ENCODE measurements at regions not wholly inside any gene's neighbourhood (a gene's known extent, or its start where the extent isn't known, plus 50 kb on each side); places are given as distances from the start of the nearest gene placed in this dataset.

- no peak for ATAC-seq
- H3K36me3 ChIP-seq: no peaks in the 10 kb centered on the region
- H3K4me3 ChIP-seq: no peak overlapping the region
- peaks cover 0 to 18% (median 4%) of the 10 kb centered on the region in 3 donors for H3K4me1 ChIP-seq
- peaks cover 19% of the 10 kb centered on the region for H3K27me3 ChIP-seq
- H3K9me3 ChIP-seq: no peaks in the 10 kb centered on the region
- TF ChIP-seq EP300 (IDR thresholded peaks at IDR 0.05): no peak
- no peak overlapping the region for H3K27ac ChIP-seq
- WGBS, 2 donors (ENCODE audit: low coverage in 1 of 2): 80 to 90% methylated on average over 3 of the region's 3 CpGs
Observed at GRCh38 chr3:71906976-71907375, 122.0 kb upstream of the PROK2 start.

GRCh38 chr3:71905426-71905825 lies 120.5 kb upstream of the PROK2 start:
- WGBS, 2 donors (ENCODE audit: low coverage in 1 of 2): 76 to 100% methylated on average over 2 of the region's 5 CpGs
- no peak for ATAC-seq
- Histone ChIP-seq H3K4me1 (peaks cover 0 to 18% (median 4%) of the 10 kb centered on the region in 3 donors), H3K4me3 (no peak overlapping the region), H3K27me3 (peaks cover 19% of the 10 kb centered on the region), H3K36me3 (no peaks in the 10 kb centered on the region), H3K9me3 (no peaks in the 10 kb centered on the region), H3K27ac (no peak overlapping the region)
- TF ChIP-seq POLR2A (IDR thresholded peaks at IDR 0.05) (no peak), CTCF (IDR thresholded peaks at IDR 0.05) (no peak), POLR2AphosphoS5 (IDR thresholded peaks at IDR 0.05) (no peak), EP300 (IDR thresholded peaks at IDR 0.05) (no peak)

- Histone ChIP-seq H3K4me3 (no peak overlapping the region), H3K27ac (no peak overlapping the region), H3K4me1 (peaks cover 0 to 18% (median 4%) of the 10 kb centered on the region in 3 donors), H3K27me3 (peaks cover 16% of the 10 kb centered on the region), H3K9me3 (no peaks in the 10 kb centered on the region), H3K36me3 (no peaks in the 10 kb centered on the region)
- TF ChIP-seq CTCF (IDR thresholded peaks at IDR 0.05) (no peak), EP300 (IDR thresholded peaks at IDR 0.05) (no peak), POLR2AphosphoS5 (IDR thresholded peaks at IDR 0.05) (no peak), POLR2A (IDR thresholded peaks at IDR 0.05) (no peak)
- 92 to 100% methylated on average over 1 to 6 of the region's 6 CpGs for WGBS, 2 donors (ENCODE audit: low coverage in 1 of 2)
- no peak for ATAC-seq
Observed at GRCh38 chr3:71903936-71904335, 119.0 kb upstream of the PROK2 start.

- Histone ChIP-seq H3K27me3 (peaks cover 7% of the 10 kb centered on the region), H3K4me1 (peaks cover 0 to 14% (median 4%) of the 10 kb centered on the region in 3 donors), H3K27ac (no peak overlapping the region), H3K9me3 (no peaks in the 10 kb centered on the region), H3K36me3 (no peaks in the 10 kb centered on the region), H3K4me3 (no peak overlapping the region)
- 24 to 33% methylated on average over 2 of the region's 2 CpGs for WGBS, 2 donors (ENCODE audit: low coverage in 1 of 2)
- ATAC-seq: no peak
- TF ChIP-seq POLR2AphosphoS5 (IDR thresholded peaks at IDR 0.05) (no peak), EP300 (IDR thresholded peaks at IDR 0.05) (no peak), POLR2A (IDR thresholded peaks at IDR 0.05) (no peak), CTCF (IDR thresholded peaks at IDR 0.05) (no peak)
Observed at GRCh38 chr3:71903112-71903495, 118.2 kb upstream of the PROK2 start.

GRCh38 chr3:71902258-71903111 lies 117.5 kb upstream of the PROK2 start:
- H3K27me3 ChIP-seq: peaks cover 3% of the 10 kb centered on the region
- no peak overlapping the region for H3K27ac ChIP-seq
- no peaks in the 10 kb centered on the region for H3K9me3 ChIP-seq
- TF ChIP-seq POLR2A (IDR thresholded peaks at IDR 0.05): no peak
- no peak for TF ChIP-seq EP300 (IDR thresholded peaks at IDR 0.05)
- no peak for TF ChIP-seq POLR2AphosphoS5 (IDR thresholded peaks at IDR 0.05)
- no peak for TF ChIP-seq CTCF (IDR thresholded peaks at IDR 0.05)
- no peak for ATAC-seq
- peaks cover 0 to 8% (median 4%) of the 10 kb centered on the region in 3 donors for H3K4me1 ChIP-seq
- H3K36me3 ChIP-seq: no peaks in the 10 kb centered on the region
- H3K4me3 ChIP-seq: no peak overlapping the region
- WGBS, 2 donors (ENCODE audit: low coverage in 1 of 2): 59 to 72% methylated on average over 4 of the region's 4 CpGs

Measured in gastroesophageal sphincter (tissue), 4 donors.